HCT116 (cell line): ENCODE measurements at regions not wholly inside any gene's neighbourhood (a gene's known extent, or its start where the extent isn't known, plus 50 kb on each side); places are given as distances from the start of the nearest gene placed in this dataset.

Source experiments
- ATAC-seq: fragments of 200-7000 bp; cut with Tn5 transposase; 2 replicates; pipeline ENCODE4 v1.9.1; 2020; ENCODE audit warnings: mild to moderate bottlenecking, moderate library complexity
- BruUV-seq: library from RNA; stranded (reverse); fragments of 400-500 nt; replicated peaks from 2 replicates; lab custom pipeline; 2021; lab: Mats Ljungman, UMichigan
- CTCF ChIA-PET: fragments of 300-600 bp; sonication (Branson Sonifier 250); formaldehyde crosslinking; loops from one replicate; lab custom pipeline; 2021; ENCODE audit warnings: antibody characterized with exemption; lab: Charles Lee
- POLR2A ChIA-PET: fragments of 300-600, 350-600 bp; sonication (Branson Sonifier 250); formaldehyde crosslinking; loops from one replicate; lab custom pipeline; 2021; ENCODE audit warnings: antibody characterized with exemption; lab: Charles Lee
- RAD21 ChIA-PET, 2 experiments: fragments of 300-600 bp; sonication (Branson Sonifier 250); formaldehyde crosslinking; loops; one replicate each; lab custom pipeline; 2023; ENCODE audit warnings: low total read pairs in 2 of 2; ENCODE audit not compliant: uncharacterized antibody in 2 of 2, unreplicated experiment in 2 of 2, low non-redundant PET in 1 of 2; lab: Charles Lee
- DNase-seq: peaks from one replicate; pipeline ENCODE4 v3.0.0-alpha.2; 2010; ENCODE audit warnings: low read depth, low spot score
- H2AFZ ChIP-seq: fragments of 200-600 bp; shearing (Covaris generic), sonication (generic); 2 replicates; pipeline ENCODE4 v1.6.1; 2017; ENCODE audit warnings: low read depth, mixed run types, mixed read lengths, antibody characterized with exemption, low read length; ENCODE audit not compliant: poor library complexity, severe bottlenecking
- H3K27ac ChIP-seq: 2 replicates; pipeline ENCODE4 v1.5.1; 2012; ENCODE audit warnings: low read depth, low read length
- H3K27me3 ChIP-seq: fragments of 200-600 bp; sonication (generic); 2 replicates; pipeline ENCODE4 v1.6.1; 2016; ENCODE audit warnings: mixed run types, low read length, mixed read lengths; ENCODE audit not compliant: insufficient read depth
- H3K36me3 ChIP-seq, 2 experiments: fragments of 200-500 bp in 1 of 2; fragments of 200-600 bp in 1 of 2; sonication (Bioruptor generic) in 1 of 2; sonication (generic) in 1 of 2; 2 replicates each; pipeline versions ENCODE4 v1.5.1 to v1.6.1; 2014 to 2016; ENCODE audit warnings: low read length in 2 of 2, inconsistent platforms in 1 of 2, mixed read lengths in 1 of 2, mixed run types in 1 of 2; ENCODE audit not compliant: insufficient read depth in 2 of 2, control insufficient read depth in 1 of 2
- H3K4me1 ChIP-seq, 2 experiments: fragments of 200-600 bp in 1 of 2; sonication (generic) in 1 of 2; 2 replicates each; pipeline versions ENCODE4 v1.5.1 to v1.6.1; 2012 to 2017; ENCODE audit warnings: low read length in 2 of 2, inconsistent platforms in 1 of 2, mild to moderate bottlenecking in 1 of 2, mixed read lengths in 1 of 2, mixed run types in 1 of 2, moderate library complexity in 1 of 2; ENCODE audit not compliant: insufficient read depth in 2 of 2, control insufficient read depth in 1 of 2
- H3K4me2 ChIP-seq: fragments of 200-600 bp; sonication (generic); 2 replicates; pipeline ENCODE4 v1.6.1; 2017; ENCODE audit warnings: mixed run types, low read length, mixed read lengths
- H3K4me3 ChIP-seq, 2 experiments: fragments of 200-600 bp in 1 of 2; sonication (generic) in 1 of 2; replicated peaks in 1 of 2; 2 replicates each; pipeline ENCODE4 v1.5.1; 2011 to 2016; ENCODE audit warnings: low read length in 2 of 2, control low read depth in 1 of 2, low read depth in 1 of 2, mild to moderate bottlenecking in 1 of 2, mixed read lengths in 1 of 2, mixed run types in 1 of 2
- H3K79me2 ChIP-seq: fragments of 200-600 bp; sonication (generic); 2 replicates; pipeline ENCODE4 v1.6.1; 2017; ENCODE audit warnings: mild to moderate bottlenecking, mixed run types, low read length, moderate library complexity, mixed read lengths; ENCODE audit not compliant: insufficient read depth
- H3K9ac ChIP-seq: fragments of 200-600 bp; sonication (generic); 2 replicates; pipeline ENCODE4 v1.6.1; 2016; ENCODE audit warnings: low read length, mixed read lengths
- H3K9me2 ChIP-seq: fragments of 200-600 bp; sonication (generic), shearing (Covaris generic); 2 replicates; pipeline ENCODE4 v1.6.1; 2017; ENCODE audit warnings: mixed run types, mild to moderate bottlenecking, moderate library complexity; ENCODE audit not compliant: insufficient read depth
- H3K9me3 ChIP-seq, 2 experiments: fragments of 200-500 bp in 1 of 2; fragments of 200-600 bp in 1 of 2; sonication (Bioruptor generic) in 1 of 2; sonication (generic) in 1 of 2; 2 replicates each; pipeline ENCODE4 v1.6.1; 2014 to 2017; ENCODE audit warnings: low read length in 2 of 2, mixed read lengths in 2 of 2, inconsistent platforms in 1 of 2, low read depth in 1 of 2, mild to moderate bottlenecking in 1 of 2, mixed run types in 1 of 2, moderate library complexity in 1 of 2; ENCODE audit not compliant: control insufficient read depth in 1 of 2, insufficient read depth in 1 of 2
- H4K20me1 ChIP-seq: fragments of 200-600 bp; sonication (generic), shearing (Covaris generic); 2 replicates; pipeline ENCODE4 v1.6.1; 2017; ENCODE audit warnings: mixed run types, mild to moderate bottlenecking, moderate library complexity; ENCODE audit not compliant: insufficient read depth
- CBX3 ChIP-seq: IDR thresholded peaks from 2 replicates; pipeline ENCODE4 v1.6.1; 2012; ENCODE audit warnings: low read depth
- EGR1 ChIP-seq: IDR thresholded peaks from 2 replicates; pipeline ENCODE4 v1.6.1; 2012; ENCODE audit warnings: low read depth
- ELF1 ChIP-seq: IDR thresholded peaks from 2 replicates; pipeline ENCODE4 v1.6.1; 2012; ENCODE audit warnings: low read depth, borderline replicate concordance
- FOSL1 ChIP-seq: IDR thresholded peaks from 2 replicates; pipeline ENCODE4 v1.6.1; 2012; ENCODE audit warnings: low read depth
- RAD21 ChIP-seq: IDR thresholded peaks from 2 replicates; pipeline ENCODE4 v1.6.1; 2012; ENCODE audit warnings: low read depth, mild to moderate bottlenecking
- REST ChIP-seq: IDR thresholded peaks from 2 replicates; pipeline ENCODE4 v1.6.1; 2012; ENCODE audit warnings: low read depth
- YY1 ChIP-seq: IDR thresholded peaks from 2 replicates; pipeline ENCODE4 v1.6.1; 2011; ENCODE audit warnings: low read length, low read depth, moderate library complexity, mild to moderate bottlenecking; ENCODE audit not compliant: insufficient replicate concordance; ENCODE audit errors: extremely low read depth
- intact Hi-C: fragments of 100-400 bp; cut with micrococcal nuclease; formaldehyde crosslinking; loops from 2 replicates; pipeline ENCODE4 v1.10.0; 2022

- H3K9me3 ChIP-seq: no peaks in the 10 kb centered on the region
- H3K27ac ChIP-seq: no peak overlapping the region
- CTCF ChIA-PET: no interaction called here
- no peak overlapping the region for H3K9ac ChIP-seq
- POLR2A ChIA-PET: no interaction called here
- no peak for ATAC-seq
- intact Hi-C loops: no loop called here
- H3K4me2 ChIP-seq: no peak overlapping the region
- no peak overlapping the region for H2AFZ ChIP-seq
- DNase-seq: no peak
- no peaks in the 10 kb centered on the region for H3K9me2 ChIP-seq
- no peak overlapping the region for H3K4me3 ChIP-seq
- TF ChIP-seq ELF1 (no peak), REST (no peak), FOSL1 (no peak), CBX3 (no peak), YY1 (no peak), RAD21 (no peak)
- RAD21 ChIA-PET: no interaction called here
- no peaks in the 10 kb centered on the region for H4K20me1 ChIP-seq
- H3K4me1 ChIP-seq: no peaks in the 10 kb centered on the region
- H3K27me3 ChIP-seq: 0 out of 2 replicates have a peak, but pooled peaks cover 4% of the 10 kb centered on the region
- no TSS peak for BruUV-seq
- no peaks in the 10 kb centered on the region for H3K79me2 ChIP-seq
- no peaks in the 10 kb centered on the region for H3K36me3 ChIP-seq
These were observed 157.2 kb downstream of the SEC16B start for GRCh38 chr1:177812650-177813049.

GRCh38 chr1:177812144-177812543 lies 157.7 kb downstream of the SEC16B start:
- Histone ChIP-seq H3K4me3 (no peak overlapping the region), H3K27me3 (0 out of 2 replicates have a peak, but pooled peaks cover 4% of the 10 kb centered on the region), H3K79me2 (no peaks in the 10 kb centered on the region), H2AFZ (no peak overlapping the region), H3K36me3 (no peaks in the 10 kb centered on the region), H3K4me2 (no peak overlapping the region), H4K20me1 (no peaks in the 10 kb centered on the region), H3K27ac (no peak overlapping the region), H3K9me2 (no peaks in the 10 kb centered on the region), H3K9me3 (no peaks in the 10 kb centered on the region), H3K9ac (no peak overlapping the region), H3K4me1 (no peaks in the 10 kb centered on the region)
- no peak for TF ChIP-seq EGR1
- no peak for TF ChIP-seq CBX3
- CTCF ChIA-PET: no interaction called here
- ATAC-seq (no peak), DNase-seq (no peak)
- POLR2A ChIA-PET: no interaction called here
- RAD21 ChIA-PET: no interaction called here
- BruUV-seq: no TSS peak
- intact Hi-C loops: no loop called here
